ENCODE measurements at regions not wholly inside any gene's neighbourhood (a gene's known extent, or its start where the extent isn't known, plus 50 kb on each side); places are given as distances from the start of the nearest gene placed in this dataset.

GRCh38 chr6:167746390-167746907 lies 80.3 kb upstream of the AFDN start:
- ATAC-seq (no peak), DNase-seq (peak in 1 of 4 donors; percentile 69)
- intact Hi-C loops (cut with DNase I) = no loop called here
- Histone ChIP-seq H3K4me3 (no peak overlapping the region), H3K27me3 (no peaks in the 10 kb centered on the region), H3K4me1 (peaks cover 0 to 2% of the 10 kb centered on the region in 2 donors), H3K27ac (peak overlapping the region in 1 of 2 donors; percentile 15), H3K36me3 (no peaks in the 10 kb centered on the region), H3K9me3 (no peaks in the 10 kb centered on the region)
- TF ChIP-seq CTCF (IDR thresholded peaks at IDR 0.05) = no peak

GRCh38 chr6:167746975-167747374 lies 79.7 kb upstream of the AFDN start:
- H3K4me3 ChIP-seq = no peak overlapping the region
- intact Hi-C loops (cut with DNase I) = no loop called here
- no peak overlapping the region for H3K27ac ChIP-seq
- DNase-seq (no peak), ATAC-seq (no peak)
- H3K36me3 ChIP-seq = no peaks in the 10 kb centered on the region
- peaks cover 0 to 4% of the 10 kb centered on the region in 2 donors for H3K4me1 ChIP-seq
- TF ChIP-seq CTCF (IDR thresholded peaks at IDR 0.05) = no peak
- no peaks in the 10 kb centered on the region for H3K27me3 ChIP-seq
- H3K9me3 ChIP-seq = no peaks in the 10 kb centered on the region

- H3K4me3 ChIP-seq = no peak overlapping the region
- no peak overlapping the region for H3K27ac ChIP-seq
- no peaks in the 10 kb centered on the region for H3K27me3 ChIP-seq
- H3K9me3 ChIP-seq = no peaks in the 10 kb centered on the region
- ATAC-seq = no peak
- peaks cover 0 to 4% of the 10 kb centered on the region in 2 donors for H3K4me1 ChIP-seq
- no peak for TF ChIP-seq CTCF (IDR thresholded peaks at IDR 0.05)
- no peak for DNase-seq
- intact Hi-C loops (cut with DNase I) = no loop called here
- H3K36me3 ChIP-seq = no peaks in the 10 kb centered on the region
Measured at GRCh38 chr6:167747645-167748044, 79.1 kb upstream of the AFDN start.

- intact Hi-C loops (cut with DNase I) = no loop called here
Measured at GRCh38 chr6:167748046-167748445, 78.7 kb upstream of the AFDN start.

More at GRCh38 chr6:167748046-167748445, 78.7 kb upstream of the AFDN start:
- no peak overlapping the region for H3K4me3 ChIP-seq
- no peak overlapping the region for H3K27ac ChIP-seq
- ATAC-seq = no peak
- H3K27me3 ChIP-seq = no peaks in the 10 kb centered on the region
- peaks cover 0 to 4% of the 10 kb centered on the region in 2 donors for H3K4me1 ChIP-seq
- no peaks in the 10 kb centered on the region for H3K9me3 ChIP-seq
- no peak for TF ChIP-seq CTCF (IDR thresholded peaks at IDR 0.05)
- DNase-seq = no peak
- H3K36me3 ChIP-seq = no peaks in the 10 kb centered on the region

Data from left lung (tissue), 4 donors.